ENCODE measurements at regions not wholly inside any gene's neighbourhood (a gene's known extent, or its start where the extent isn't known, plus 50 kb on each side); places are given as distances from the start of the nearest gene placed in this dataset.
"Not testable (repeated sequence)": the region's sequence is repeated elsewhere in the genome, so short reads cannot be mapped to it uniquely, and the experiment has no call there.

DNA sequence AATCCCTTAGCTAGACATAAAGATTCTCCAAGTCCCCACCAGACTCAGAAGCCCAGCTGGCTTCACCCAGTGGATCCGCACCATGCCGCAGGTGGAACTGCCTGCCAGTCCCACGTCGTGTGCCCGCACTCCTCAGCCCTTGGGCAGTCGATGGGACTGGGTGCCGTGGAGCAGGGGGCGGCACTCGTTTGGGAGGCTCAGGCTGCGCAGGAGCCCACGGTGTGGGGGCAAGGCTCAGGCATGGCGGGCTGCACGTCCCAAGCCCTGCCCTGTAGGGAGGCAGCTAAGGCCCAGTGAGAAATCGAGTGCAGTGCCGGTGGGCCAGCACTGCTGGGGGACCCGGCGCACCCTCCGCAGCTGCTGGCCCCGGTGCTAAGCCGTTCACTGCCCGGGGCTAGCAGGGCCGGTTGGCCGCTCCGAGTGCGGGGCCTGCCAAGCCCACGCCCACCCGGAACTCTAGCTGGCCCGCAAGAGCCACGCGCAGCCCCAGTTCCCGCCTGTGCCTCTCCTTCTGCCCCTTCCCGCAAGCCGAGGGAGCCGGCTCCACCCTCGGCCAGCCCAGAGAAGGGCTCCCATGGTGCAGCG is 95.9 kb upstream of the DTNBP1 start:
- no peak for DNase-seq

DNA sequence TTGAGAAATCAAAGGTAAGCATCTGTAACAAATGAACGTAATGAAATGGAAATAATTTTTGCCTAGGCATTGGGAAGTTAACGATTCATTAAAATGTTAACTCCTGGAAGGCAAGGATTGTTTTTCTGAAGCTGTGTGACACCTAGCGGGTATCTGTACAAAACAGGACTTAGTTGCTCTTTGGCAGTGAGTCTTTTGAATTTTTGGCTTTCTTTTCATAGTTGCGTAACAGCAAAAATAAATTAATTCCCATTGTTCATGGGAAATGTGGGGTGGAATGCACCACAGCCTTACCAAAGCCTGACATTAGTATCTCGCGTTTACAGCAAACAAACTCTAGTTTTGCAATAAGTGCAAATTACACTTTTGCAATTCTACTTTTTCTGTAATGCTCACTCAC is 92.7 kb upstream of the DTNBP1 start:
- no peak for DNase-seq

DNA sequence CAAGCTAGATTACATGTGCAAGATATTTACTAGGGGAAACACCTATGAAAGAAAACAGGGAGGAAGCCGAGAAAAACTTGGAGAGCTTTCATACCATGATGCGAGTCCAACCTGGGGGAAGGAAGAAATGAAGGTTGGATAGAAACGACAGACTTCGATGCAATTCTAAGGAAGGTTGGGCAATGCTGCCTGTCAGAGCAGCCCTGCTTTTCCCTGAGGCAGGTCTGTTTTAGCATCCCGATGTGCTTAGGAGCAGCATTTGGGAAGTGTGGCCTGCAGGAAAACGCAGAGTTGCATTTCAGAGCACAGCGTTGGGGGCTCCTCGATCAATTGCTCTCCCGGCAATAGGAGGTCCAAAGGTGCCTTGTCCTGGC is 91.9 kb upstream of the DTNBP1 start:
- DNase-seq: no peak

DNA sequence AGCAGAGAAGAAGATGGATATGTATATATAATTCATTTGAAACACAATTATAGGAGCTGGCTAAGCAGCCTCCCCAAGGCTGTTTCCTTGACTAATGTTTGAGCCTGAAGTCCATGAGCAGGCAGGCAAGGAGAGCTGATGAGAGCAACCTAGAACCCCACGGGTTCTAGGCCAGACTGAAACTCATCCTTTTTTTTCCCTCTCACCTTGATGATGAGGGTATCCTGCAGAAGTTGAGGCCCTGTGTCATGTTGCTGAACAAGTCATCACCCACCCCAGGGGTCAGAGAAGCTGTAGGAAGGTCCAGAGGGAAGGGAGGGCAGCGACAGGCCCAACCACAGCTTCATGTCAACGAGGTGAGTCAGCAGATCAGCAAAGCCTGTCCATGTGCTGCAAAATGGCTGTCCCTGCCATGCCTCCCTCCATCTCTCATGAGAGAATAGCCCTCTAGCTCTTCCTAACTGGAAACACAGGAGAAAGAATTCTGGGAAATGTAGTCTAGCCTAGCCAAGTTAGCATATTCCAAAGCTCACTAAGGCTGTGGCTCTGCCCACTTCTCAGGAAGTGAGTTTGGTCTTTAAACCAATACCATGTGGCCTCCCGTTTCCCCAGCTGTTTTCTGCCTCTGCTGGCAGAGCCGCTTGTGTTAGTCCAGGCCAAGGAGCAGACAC is 91.3 kb upstream of the DTNBP1 start:
- DNase-seq: no peak

DNA sequence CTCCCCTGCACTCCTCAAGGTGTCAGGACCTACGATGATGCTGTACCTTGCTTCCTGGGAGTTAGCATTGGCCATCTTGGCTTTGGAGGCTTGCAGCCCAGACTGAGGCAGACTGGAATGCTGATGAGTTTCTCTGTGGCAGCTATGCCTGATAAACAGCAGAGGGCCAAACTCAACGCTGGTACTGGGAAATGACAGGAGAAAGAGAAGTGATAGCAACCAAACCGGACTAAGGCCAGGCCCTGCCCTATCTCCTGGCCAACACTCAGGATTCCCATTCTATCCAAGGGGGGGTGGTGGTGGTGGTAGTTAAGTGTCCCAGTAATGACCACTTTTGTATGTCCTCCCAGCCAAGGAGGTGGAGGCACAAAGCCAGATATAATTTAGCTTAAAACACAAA is 90.0 kb upstream of the DTNBP1 start:
- no peak for DNase-seq

DNA sequence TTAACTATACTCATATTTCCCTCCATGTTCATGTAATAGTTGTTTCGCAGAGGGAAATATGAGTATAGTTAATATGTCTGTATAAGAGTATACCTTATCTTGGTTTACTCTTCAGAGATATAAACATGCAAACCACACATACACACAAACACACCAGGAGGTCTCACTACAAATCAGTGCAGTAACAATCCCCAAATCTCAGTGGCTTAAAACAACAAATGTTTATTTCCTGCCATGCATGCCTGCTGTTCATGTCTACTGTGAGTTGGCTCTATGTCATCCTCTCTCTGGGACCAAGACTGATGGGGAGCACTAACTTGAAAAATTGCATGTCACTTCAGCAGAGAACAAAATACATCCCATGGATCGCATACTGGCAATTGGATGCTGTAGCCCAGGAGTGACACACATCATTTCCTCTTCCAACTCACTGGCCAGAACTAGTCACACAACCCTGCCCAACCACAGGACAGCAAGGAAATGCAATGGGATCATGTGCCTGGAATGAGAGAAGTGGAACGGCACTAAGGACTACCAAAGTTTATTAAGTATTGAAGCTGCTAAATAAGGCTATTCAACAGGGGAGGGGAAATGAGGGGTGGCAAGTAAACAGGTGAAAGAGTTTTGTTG is 89.0 kb upstream of the DTNBP1 start:
- DNase-seq: no peak

DNA sequence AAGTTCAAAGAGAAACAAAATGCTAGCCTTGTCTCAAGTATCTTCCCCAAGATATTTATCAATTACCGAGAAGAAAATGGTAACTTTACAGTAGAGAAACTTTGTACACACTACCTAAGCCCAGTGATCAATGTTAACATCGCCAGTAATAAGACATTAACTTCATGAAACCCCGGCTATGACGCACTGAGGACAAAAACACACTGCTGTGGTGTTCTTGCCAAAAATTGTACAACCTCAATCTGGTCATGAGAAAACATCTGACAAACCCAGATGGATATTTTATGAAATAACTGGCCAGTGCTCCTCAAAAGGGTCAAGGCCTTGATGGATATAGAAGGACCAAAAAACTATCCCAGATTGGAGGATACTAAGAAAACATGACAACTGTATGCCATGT is 85.5 kb upstream of the DTNBP1 start:
- no peak for DNase-seq

DNA sequence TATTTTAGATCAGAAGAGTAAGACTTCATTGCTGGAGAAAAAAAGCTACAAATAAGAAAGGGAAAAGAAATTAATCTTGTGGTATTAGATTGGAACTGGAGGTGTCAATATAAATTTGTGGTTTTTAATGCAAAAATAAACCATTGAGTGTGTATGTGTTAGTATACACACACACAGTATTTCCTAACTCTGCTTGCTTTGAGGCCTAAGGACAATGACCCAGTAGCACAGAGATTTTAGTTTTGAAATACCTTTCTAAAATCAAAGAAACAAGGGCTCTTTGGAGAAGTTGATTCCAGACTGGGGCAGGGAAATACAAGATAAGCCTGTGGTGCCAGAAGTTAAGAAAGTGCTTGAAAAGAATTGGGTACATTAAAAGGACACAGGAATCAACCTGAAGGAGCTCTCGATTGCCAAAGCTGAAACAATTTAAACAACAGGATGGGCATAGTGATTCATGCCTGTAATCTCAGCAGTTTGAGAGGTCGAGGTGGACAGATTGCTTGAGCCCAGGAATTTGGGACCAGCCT is 84.6 kb upstream of the DTNBP1 start:
- no peak for DNase-seq

DNA sequence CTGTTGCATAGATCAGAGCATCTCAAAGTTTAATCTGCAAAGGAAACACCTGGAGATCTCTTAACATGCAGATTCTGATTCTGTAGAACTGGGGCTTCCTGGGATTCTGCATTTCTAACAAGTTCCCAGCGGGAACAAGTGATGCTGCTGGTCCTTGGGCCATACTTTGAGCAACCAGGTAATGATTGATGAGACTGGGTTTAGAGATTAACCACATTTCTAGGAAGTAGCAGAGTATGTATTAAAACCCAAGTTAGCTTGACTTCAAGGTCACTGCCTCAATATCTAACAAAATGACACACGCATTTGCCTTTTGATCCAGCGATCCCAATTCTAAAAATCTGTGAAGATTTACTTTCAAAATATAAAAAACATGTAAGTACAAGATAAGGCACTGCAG is 83.0 kb upstream of the DTNBP1 start:
- DNase-seq: no peak

DNA sequence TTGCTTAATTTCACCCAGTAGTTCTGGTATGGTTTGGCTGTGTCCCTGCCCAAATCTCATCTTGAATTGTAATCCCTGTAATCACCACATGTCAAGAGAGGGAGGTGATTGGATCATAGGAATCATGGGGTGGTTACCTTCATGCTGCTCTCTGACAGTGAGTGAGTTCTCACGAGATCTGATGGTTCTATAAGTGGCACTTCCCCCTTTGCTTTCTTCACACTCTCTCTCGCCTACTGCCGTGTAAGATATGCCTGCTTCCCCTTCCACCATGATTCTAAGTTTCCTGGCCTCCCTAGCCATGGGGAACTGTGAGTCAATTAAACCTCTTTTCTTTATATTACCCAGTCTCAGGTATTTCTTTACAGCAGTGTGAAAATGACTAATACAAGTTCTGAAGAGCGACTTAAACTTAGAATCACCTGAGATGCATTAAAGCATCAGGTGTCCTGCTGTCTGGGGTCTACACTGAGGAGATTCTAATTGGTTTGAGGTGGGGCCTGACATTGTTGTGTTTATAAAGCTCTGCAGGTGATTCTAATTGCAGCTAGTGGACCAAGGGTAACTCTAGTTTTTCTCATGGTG is 82.1 kb upstream of the DTNBP1 start:
- no peak for DNase-seq

DNA sequence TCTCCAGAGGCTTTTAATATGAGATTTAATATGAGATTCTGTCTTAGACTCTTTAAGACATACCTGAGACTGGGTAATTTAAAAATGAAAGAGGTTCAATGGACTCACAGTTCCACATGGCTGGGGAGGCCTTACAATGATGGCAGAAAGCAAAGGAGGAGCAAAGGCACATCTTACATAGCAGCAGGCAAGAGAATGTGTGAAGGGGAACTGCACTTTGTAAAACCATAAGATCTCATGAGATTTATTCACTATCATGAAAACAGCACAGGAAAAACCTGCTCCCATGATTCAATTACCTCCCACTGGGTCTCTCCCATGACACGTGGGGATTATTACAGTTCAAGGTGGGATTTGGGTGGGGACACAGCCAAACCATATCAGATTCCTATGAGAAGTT is 79.2 kb upstream of the DTNBP1 start:
- DNase-seq: not testable (repeated sequence)

DNA sequence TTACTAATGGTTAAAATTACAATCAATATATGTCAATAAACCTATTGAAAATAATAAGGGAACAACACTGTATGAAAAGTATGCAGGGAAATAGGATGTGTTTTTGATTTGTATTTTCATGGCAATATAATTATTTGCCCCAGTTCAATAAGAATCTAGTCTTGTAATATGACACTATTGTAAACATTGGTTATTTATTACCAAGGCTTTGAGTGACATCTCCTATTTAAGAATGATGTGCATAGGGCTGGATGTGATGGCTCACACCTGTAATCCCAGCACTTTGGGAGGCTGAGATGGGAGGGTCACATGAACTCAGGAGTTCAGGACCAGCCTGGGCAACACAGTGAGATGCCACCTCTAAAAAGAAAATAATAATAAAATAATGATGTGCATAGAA is 78.6 kb upstream of the DTNBP1 start:
- DNase-seq: no peak

DNA sequence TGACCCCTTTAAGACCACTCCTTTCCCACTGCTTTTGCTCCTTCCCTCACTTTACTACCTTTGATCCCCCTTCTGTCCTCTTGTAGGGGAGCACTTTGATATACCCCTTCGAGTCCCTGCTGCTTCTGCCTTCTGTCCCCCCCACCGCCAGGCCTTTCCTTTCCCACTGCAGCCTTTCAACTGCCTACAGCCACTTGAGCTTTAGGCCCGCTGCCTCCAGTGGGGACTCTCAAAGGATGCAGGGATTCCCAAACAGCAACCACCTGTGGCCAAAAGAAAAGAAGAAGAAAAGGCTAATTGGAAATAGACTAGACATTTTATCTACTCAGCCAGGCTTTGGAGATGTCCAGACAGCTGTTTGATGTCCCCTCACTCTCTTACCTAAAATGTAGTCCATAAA is 77.0 kb upstream of the DTNBP1 start:
- no peak for DNase-seq

DNA sequence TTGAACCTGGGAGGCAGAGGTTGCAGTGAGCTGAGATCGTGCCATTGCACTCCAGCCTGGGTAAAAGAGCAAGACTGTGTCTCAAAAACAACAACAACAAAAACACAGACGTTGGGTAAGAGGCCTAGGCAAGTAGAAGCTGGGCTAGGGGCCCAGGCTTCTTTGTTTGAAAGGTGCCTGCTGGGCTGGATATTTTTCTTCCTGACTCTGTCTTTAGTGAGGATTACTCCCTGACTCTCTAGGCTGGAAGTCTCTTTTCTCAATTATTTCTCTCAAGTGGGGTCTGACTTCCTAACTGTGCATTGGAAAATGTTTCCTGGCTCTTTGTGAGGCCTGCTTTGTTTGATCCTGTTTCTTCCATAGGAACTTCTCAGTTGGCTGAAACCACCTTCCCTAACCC is 76.5 kb upstream of the DTNBP1 start:
- DNase-seq: no peak

DNA sequence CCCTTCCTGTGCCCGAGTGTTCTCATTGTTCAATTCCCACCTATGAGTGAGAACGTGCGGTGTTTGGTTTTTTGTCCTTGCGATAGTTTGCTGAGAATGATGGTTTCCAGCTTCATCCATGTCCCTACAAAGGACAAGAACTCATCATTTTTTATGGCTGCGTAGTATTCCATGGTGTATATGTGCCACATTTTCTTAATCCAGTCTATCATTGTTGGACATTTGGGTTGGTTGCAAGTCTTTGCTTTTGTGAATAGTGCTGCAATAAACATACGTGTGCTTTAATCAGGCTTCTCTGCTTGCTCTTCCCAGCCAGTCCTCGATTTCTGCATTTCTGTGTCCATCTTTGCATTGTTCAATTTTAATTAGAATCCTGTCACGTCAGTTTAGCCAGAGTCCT is 75.4 kb upstream of the DTNBP1 start:
- DNase-seq: not testable (repeated sequence)

DNA sequence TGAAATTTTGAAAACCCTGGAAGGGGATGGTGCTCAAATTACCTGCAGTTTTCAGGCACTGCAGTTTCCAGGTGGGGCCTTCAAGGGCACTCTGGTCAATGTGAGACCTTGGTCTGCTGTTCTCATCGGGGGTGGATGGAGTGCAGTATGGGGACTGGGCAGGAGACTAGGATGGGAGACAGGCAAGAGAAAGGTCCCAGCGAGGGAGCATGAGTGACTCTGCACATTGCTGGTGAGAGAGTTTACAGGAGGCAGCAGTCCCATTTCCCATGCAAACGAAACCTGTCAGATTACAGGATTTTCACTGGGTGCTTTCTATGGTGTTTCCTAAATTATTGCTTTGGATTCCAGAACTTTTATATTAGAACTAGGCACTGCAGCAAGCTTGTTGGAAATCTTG is 73.5 kb upstream of the DTNBP1 start:
- no peak for DNase-seq

DNA sequence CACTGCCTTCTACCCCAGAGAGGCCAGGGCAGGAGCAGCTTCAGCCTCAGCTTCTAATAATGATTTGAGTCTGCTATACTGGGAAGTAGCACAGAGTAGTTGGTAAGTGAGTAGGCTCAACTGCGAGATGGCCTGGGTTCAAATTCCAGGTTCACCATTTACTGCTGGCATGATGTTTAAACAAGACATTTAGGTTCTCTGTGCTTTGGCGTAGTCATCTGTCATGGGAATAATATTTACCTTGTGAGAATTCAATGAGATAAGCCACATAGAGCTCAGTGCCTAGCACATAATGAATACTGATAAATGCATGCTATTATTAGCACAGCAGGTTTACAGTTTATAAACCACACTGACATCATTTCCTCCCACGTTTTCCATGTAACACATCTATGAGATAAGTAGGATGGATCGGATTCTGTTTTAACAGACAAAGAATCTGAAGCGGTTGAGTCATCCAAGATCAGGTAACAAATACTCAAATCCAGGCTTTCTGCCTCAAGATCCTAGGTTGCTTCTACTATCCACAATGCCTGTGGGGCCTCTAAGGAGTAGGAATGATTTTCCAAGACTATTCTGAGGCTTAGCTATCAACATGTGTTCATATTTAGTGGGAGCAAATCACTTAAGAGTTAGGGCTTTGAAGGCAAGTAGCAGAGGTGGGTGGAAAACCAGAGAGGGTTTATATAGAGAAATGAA is 72.9 kb upstream of the DTNBP1 start:
- no peak for DNase-seq

DNA sequence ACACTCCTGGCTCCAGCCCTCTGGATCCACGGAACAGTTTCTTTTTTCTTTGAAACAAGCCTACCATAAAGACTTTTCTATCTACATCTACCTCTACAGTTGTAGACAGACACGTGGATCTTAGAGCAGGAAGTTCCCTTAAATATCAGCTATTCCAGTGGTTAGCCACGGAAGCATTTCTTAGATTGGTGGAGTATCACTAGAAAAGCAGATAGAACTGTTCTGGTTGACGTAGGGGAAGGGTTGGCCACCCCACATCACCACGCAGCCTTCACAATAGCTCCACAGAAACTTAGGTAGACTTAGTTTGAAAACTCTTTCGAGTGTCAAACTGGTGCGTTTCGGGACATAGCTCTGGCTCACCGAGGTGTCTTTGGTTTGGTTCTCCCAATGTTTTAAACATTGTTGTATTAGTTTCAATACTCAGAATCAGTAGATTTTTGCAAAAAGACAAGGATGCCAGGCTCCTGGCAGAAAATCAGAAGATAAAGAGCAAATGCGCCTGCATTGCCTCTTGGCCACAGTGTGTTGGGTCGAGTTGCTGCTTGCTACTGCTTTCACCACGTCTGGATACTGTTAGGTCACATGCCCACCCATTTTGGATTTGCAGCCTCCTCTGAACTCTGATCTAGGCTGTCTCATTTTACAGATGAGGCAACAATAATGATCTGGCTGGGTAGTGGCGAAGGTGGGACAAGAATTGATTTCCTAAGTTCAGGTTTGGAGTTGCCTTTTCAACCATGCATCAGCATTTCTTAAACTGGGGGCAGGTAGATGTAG is 71.5 kb upstream of the DTNBP1 start:
- DNase-seq: no peak

DNA sequence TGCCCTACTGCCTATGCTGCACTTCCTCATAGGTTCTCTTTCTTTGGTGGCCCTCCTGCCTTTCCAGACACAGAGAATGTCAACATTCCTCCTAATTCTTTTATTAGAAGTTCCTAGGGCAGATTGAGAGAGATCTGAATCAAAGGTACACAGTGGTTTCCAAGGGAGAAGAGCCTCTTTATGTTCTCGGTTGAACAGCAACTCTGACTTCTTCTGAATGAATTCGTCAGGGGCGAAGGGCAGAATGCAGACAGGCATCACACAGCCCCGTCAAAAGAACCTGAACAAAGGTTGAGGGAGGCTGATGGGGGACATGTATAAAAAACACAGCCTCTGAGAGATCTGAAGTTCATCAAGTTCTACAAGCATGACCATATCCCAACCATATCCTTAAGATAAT is 68.1 kb upstream of the DTNBP1 start:
- no peak for DNase-seq

DNA sequence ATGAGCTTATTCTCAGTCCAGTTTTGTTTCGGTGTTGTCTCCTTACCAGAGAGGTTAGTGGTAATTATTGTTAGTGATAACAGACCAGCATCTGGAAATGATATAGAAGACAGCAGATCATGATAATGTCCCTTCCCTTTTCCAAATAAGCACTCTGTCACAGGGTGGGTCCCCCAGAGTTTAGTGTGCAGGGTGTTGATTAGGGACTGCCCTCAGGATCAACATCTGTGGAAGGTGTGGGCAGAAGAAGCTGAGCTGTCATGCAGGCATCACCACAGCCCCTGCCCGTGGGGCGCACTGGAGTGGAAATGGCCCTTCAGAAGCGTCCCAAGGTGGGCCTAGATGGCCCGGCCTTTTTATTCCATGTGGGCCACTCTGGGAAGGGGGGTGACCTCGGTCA is 67.6 kb upstream of the DTNBP1 start:
- DNase-seq: no peak

DNA sequence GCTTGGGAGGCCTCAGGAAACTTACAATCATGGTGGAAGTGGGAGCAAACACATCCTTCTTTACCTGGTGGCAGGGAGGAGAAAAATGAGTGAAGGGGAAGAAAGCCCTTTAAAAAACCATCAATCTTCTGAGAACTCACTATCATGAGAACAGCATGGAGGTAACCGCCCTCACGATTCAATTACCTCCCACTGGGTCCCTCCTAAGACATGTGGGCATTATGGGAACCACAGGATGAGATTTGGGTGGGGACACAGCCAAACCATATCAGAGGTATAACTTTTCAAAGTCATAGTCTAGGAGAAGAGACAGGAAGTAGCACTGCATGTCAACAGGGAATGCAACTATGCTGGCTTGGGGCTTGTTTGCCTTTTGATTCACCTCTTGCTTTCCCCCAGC is 59.9 kb upstream of the DTNBP1 start:
- no peak for DNase-seq

DNA sequence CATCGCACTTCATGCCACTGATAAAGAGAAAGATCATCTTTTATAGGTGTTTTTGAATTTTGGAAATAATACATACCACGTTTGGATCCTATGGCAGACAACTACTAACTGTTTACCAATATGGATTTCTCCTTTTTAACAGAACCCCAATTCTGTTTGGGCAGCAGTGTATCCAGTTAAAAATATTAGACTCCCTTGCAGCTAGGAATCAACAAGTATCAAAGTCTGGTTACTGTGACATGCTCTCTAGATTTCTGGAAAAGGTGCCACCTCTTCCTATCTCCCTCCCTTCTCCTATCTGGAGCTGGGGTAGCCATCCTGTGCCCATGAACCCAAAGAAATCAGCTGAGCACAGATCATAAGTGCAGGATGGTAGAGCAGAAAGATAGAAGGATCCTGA is 54.1 kb upstream of the DTNBP1 start:
- DNase-seq: no peak

DNA sequence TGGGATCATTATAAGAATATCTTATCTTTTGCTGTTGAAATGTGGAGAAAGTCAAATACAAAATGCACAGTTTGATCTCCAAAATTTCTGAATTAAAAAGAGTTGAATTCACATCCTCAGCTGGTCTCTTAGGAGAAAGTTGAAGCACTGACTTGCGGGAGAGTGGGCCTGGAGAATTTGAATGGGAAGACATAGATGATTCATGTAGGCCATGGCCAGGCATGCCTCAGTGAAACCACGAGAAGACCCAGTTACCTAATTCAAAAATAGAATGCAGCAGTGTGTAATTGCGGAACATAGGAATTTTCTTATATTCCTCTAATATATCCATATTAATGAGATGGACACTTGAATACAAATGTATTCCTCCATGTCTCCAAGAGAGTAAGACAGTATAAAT is 53.0 kb upstream of the DTNBP1 start:
- no peak for DNase-seq
